HEK293 (cell line): ENCODE measurements at regions not wholly inside any gene's neighbourhood (a gene's known extent, or its start where the extent isn't known, plus 50 kb on each side); places are given as distances from the start of the nearest gene placed in this dataset.

ENCODE experiments used
- KLF16 ChIP-seq: fragments of 450-650 bp; formaldehyde crosslinking; IDR thresholded peaks from 2 replicates; pipeline ENCODE4 v1.5.1; 2017; ENCODE audit warnings: missing biosample characterization, missing genetic modification characterization
- ZBTB21 ChIP-seq: fragments of 450-650 bp; formaldehyde crosslinking; IDR thresholded peaks from 2 replicates; pipeline ENCODE4 v1.5.1; 2017; ENCODE audit warnings: missing biosample characterization, missing genetic modification characterization
- ZNF501 ChIP-seq: fragments of 450-650 bp; formaldehyde crosslinking; IDR thresholded peaks from 2 replicates; pipeline ENCODE4 v1.5.1; 2016; ENCODE audit warnings: missing biosample characterization, missing genetic modification characterization
- ZNF610 ChIP-seq: fragments of 450-650 bp; formaldehyde crosslinking; IDR thresholded peaks from 2 replicates; pipeline ENCODE4 v1.5.1; 2016; ENCODE audit warnings: missing biosample characterization, missing genetic modification characterization, borderline replicate concordance
- ZNF777 ChIP-seq: fragments of 450-650 bp; formaldehyde crosslinking; IDR thresholded peaks from 2 replicates; pipeline ENCODE4 v1.5.1; 2017; ENCODE audit warnings: missing biosample characterization, missing genetic modification characterization, borderline replicate concordance
- ZNF843 ChIP-seq: fragments of 450-650 bp; formaldehyde crosslinking; IDR thresholded peaks from 2 replicates; pipeline ENCODE4 v1.5.1; 2016; ENCODE audit warnings: missing biosample characterization, missing genetic modification characterization
- TF ChIP-seq, protein P1 (sequence below): fragments of 450-650 bp; formaldehyde crosslinking; IDR thresholded peaks from 2 replicates; pipeline ENCODE4 v1.5.1; 2016; ENCODE audit warnings: missing biosample characterization, missing genetic modification characterization
- TF ChIP-seq, protein P2 (sequence below): fragments of 450-650 bp; formaldehyde crosslinking; IDR thresholded peaks from 2 replicates; pipeline ENCODE4 v1.5.1; 2017; ENCODE audit warnings: missing biosample characterization, mild to moderate bottlenecking, missing genetic modification characterization, moderate library complexity
- TF ChIP-seq, protein P3 (sequence below): sonication (generic); formaldehyde crosslinking; IDR thresholded peaks from 2 replicates; pipeline ENCODE4 v1.8.1; 2022; ENCODE audit warnings: mild to moderate bottlenecking, moderate library complexity, missing genetic modification reagents

DNA sequence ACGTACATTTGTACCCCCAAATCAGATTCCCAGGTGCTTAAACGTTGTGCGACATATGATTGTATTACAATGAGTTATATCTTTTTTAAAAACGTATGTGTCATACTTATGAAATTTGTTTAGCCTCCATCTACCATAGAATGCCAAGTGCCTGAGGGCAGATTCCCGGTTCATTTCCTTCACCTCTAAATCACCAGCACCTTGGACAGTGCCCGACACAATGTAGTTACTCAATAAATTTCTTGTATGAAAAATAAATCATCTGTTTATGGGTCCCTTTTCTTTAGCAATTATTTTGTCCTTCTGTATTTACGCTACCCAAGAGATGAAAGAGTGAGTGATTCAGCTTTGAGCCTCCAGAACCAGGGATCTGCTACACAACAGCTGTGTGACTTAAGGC, 157.4 kb downstream of the TBX5 start:
- TF ChIP-seq, protein P1, sequence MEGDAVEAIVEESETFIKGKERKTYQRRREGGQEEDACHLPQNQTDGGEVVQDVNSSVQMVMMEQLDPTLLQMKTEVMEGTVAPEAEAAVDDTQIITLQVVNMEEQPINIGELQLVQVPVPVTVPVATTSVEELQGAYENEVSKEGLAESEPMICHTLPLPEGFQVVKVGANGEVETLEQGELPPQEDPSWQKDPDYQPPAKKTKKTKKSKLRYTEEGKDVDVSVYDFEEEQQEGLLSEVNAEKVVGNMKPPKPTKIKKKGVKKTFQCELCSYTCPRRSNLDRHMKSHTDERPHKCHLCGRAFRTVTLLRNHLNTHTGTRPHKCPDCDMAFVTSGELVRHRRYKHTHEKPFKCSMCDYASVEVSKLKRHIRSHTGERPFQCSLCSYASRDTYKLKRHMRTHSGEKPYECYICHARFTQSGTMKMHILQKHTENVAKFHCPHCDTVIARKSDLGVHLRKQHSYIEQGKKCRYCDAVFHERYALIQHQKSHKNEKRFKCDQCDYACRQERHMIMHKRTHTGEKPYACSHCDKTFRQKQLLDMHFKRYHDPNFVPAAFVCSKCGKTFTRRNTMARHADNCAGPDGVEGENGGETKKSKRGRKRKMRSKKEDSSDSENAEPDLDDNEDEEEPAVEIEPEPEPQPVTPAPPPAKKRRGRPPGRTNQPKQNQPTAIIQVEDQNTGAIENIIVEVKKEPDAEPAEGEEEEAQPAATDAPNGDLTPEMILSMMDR: no peak
- TF ChIP-seq, protein P2, sequence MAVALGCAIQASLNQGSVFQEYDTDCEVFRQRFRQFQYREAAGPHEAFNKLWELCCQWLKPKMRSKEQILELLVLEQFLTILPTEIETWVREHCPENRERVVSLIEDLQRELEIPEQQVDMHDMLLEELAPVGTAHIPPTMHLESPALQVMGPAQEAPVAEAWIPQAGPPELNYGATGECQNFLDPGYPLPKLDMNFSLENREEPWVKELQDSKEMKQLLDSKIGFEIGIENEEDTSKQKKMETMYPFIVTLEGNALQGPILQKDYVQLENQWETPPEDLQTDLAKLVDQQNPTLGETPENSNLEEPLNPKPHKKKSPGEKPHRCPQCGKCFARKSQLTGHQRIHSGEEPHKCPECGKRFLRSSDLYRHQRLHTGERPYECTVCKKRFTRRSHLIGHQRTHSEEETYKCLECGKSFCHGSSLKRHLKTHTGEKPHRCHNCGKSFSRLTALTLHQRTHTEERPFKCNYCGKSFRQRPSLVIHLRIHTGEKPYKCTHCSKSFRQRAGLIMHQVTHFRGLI (tag by site-specific recombination): no peak
- TF ChIP-seq ZNF610: no peak
- TF ChIP-seq, protein P3, sequence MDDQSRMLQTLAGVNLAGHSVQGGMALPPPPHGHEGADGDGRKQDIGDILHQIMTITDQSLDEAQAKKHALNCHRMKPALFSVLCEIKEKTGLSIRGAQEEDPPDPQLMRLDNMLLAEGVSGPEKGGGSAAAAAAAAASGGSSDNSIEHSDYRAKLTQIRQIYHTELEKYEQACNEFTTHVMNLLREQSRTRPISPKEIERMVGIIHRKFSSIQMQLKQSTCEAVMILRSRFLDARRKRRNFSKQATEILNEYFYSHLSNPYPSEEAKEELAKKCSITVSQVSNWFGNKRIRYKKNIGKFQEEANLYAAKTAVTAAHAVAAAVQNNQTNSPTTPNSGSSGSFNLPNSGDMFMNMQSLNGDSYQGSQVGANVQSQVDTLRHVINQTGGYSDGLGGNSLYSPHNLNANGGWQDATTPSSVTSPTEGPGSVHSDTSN (CRISPR knock-in tag): no peak
- no peak for TF ChIP-seq ZNF843
- TF ChIP-seq ZNF501 (tag by site-specific recombination): no peak
- TF ChIP-seq KLF16 (tag by site-specific recombination): no peak
- TF ChIP-seq ZNF777 (tag by site-specific recombination): no peak
- no peak for TF ChIP-seq ZBTB21 (tag by site-specific recombination)
